Heart right ventricle (tissue), 16 donors: ENCODE measurements at regions not wholly inside any gene's neighbourhood (a gene's known extent, or its start where the extent isn't known, plus 50 kb on each side); places are given as distances from the start of the nearest gene placed in this dataset.

Experiments
- ATAC-seq, 8 donors: fragments of 200-7000 bp; cut with Tn5 transposase; one replicate each; pipeline ENCODE4 v1.9.1; 2020; ENCODE audit warnings: mild to moderate bottlenecking in 8 of 8, moderate library complexity in 8 of 8, moderate number of reproducible peaks in 1 of 8
- DNase-seq, 2 donors: peaks; one replicate each; pipeline ENCODE4 v3.0.0-alpha.2; 2020
- H3K27ac ChIP-seq, 10 donors: fragments of 200-600 bp; sonication (generic) in 2 of 10; one replicate each; pipeline versions ENCODE4 v1.5.0 to v1.8.0; 2020 to 2022; ENCODE audit warnings: mild to moderate bottlenecking in 3 of 10
- H3K27me3 ChIP-seq, 7 donors: fragments of 200-600 bp; one replicate each; pipeline ENCODE4 v1.8.0; 2021 to 2022; ENCODE audit warnings: mild to moderate bottlenecking in 2 of 7
- H3K36me3 ChIP-seq, 9 donors: fragments of 200-600 bp; sonication (generic) in 1 of 9; one replicate each; pipeline versions ENCODE4 v1.5.0 to v1.8.0; 2020 to 2022; ENCODE audit warnings: mild to moderate bottlenecking in 2 of 9
- H3K4me1 ChIP-seq, 9 donors: fragments of 200-600 bp; sonication (generic) in 1 of 9; one replicate each; pipeline versions ENCODE4 v1.5.0 to v1.8.0; 2020 to 2022; ENCODE audit warnings: mild to moderate bottlenecking in 4 of 9
- H3K4me3 ChIP-seq, 10 donors: fragments of 200-600 bp; sonication (generic) in 2 of 10; one replicate each; pipeline versions ENCODE4 v1.5.0 to v1.8.0; 2020 to 2022; ENCODE audit warnings: mild to moderate bottlenecking in 7 of 10, moderate library complexity in 2 of 10
- H3K9me3 ChIP-seq, 11 donors: fragments of 200-600 bp in 10 of 11; sonication (generic) in 2 of 11; one replicate each; pipeline versions ENCODE4 v1.5.0 to v1.8.0; 2013 to 2022; ENCODE audit warnings: mild to moderate bottlenecking in 2 of 11, control low read depth in 1 of 11, moderate library complexity in 1 of 11
- CTCF ChIP-seq, 9 donors: fragments of 200-600 bp; sonication (generic) in 2 of 9; IDR thresholded peaks; one replicate each; pipeline versions ENCODE4 v1.5.0 to v1.8.0; 2021 to 2022; ENCODE audit warnings: antibody characterized with exemption in 9 of 9, mild to moderate bottlenecking in 5 of 9, moderate library complexity in 1 of 9
- WGBS, 2 donors: extraction: QIAGEN DNeasy Blood & Tissue Kit; methylation state at CpG; one replicate each; pipeline ENCODE4 v1.1.7; 2013; ENCODE audit warnings: inconsistent platforms in 1 of 2; 5-methylcytosine and 5-hydroxymethylcytosine counted together
- intact Hi-C, 10 donors: fragments of 100-400 bp; cut with DNase I; formaldehyde crosslinking; loops; one replicate each; pipeline versions ENCODE4 v1.11.1 to v1.14.2; 2022
- donor health status: Arrhythmogenic right ventricular cardiomyopathy.
- donor health status: ischemic (EF 13 %, LVEDD 7.1; RV severe dilation, severe dysfunction).
- donor health status: healthy with polysubstance abuse.
- donor health status: DM: no; HTN: yes; CAD: no.
- donor health status: DM: no; HTN: no; CAD: no.
- donor health status: ischemic (EF 25% LVEDD 6.9; RV normal size, moderate dysfunction).
- donor health status: ischemic (EF 25% LVEDD 5.7; RV mildly dilated, moderate dysfunction).
- donor health status: healthy.
- donor health status: DM: yes; HTN: yes; CAD: no.
- donor health status: Ischemic cardiomyopathy.
- donor health status: ischemic (EF 35%, LVEDD 5.7; RV mildly dilated, moderate dysfunction).
- donor health status: nonischemic (EF 11% LVEDD 7.7; RV severe dilation, severe dysfunction).
- donor health status: DM: yes; HTN: yes; CAD: no.
- donor health status: PGD.
- donor health status: ischemic (EF 29% LVEDD 5.4; RV normal size, mild dysfunction).
- donor health status: nonischemic (EF 23%, LVEDD 6.1; RV moderate dilation, normal function).

- H3K27ac ChIP-seq = no peak overlapping the region
- intact Hi-C loops = no loop called here
- H3K27me3 ChIP-seq = no peaks in the 10 kb centered on the region
- H3K36me3 ChIP-seq = no peaks in the 10 kb centered on the region
- ATAC-seq (no peak), DNase-seq (no peak)
- no peaks in the 10 kb centered on the region for H3K4me1 ChIP-seq
- no peak overlapping the region for H3K4me3 ChIP-seq
- no peaks in the 10 kb centered on the region for H3K9me3 ChIP-seq
- no peak for TF ChIP-seq CTCF (IDR thresholded peaks at IDR 0.05)
Observed at GRCh38 chr4:126725906-126726305, 906.9 kb upstream of the INTU start.

GRCh38 chr4:126727461-126727860 is 905.3 kb upstream of the INTU start:
- intact Hi-C loops = no loop called here
- Histone ChIP-seq H3K27ac (no peak overlapping the region), H3K9me3 (no peaks in the 10 kb centered on the region), H3K36me3 (no peaks in the 10 kb centered on the region), H3K4me3 (no peak overlapping the region), H3K27me3 (no peaks in the 10 kb centered on the region), H3K4me1 (no peaks in the 10 kb centered on the region)
- 80 to 83% methylated on average over 1 of the region's 1 CpG for WGBS, 2 donors
- ATAC-seq = no peak
- DNase-seq = no peak
- TF ChIP-seq CTCF (IDR thresholded peaks at IDR 0.05) = no peak

GRCh38 chr4:126731062-126731461 is 901.7 kb upstream of the INTU start:
- H3K36me3 ChIP-seq = no peaks in the 10 kb centered on the region
- 76 to 91% methylated on average over 2 of the region's 2 CpGs for WGBS, 2 donors
- no peak for TF ChIP-seq CTCF (IDR thresholded peaks at IDR 0.05)
- DNase-seq (no peak), ATAC-seq (peak in 1 of 8 donors; percentile 59)
- intact Hi-C loops = no loop called here
- no peak overlapping the region for H3K27ac ChIP-seq
- no peaks in the 10 kb centered on the region for H3K9me3 ChIP-seq
- no peak overlapping the region for H3K4me3 ChIP-seq
- H3K4me1 ChIP-seq = no peaks in the 10 kb centered on the region
- H3K27me3 ChIP-seq = no peaks in the 10 kb centered on the region

GRCh38 chr4:126733301-126733700 is 899.5 kb upstream of the INTU start:
- H3K4me3 ChIP-seq = no peak overlapping the region
- ATAC-seq (no peak), DNase-seq (no peak)
- H3K27ac ChIP-seq = no peak overlapping the region
- no peaks in the 10 kb centered on the region for H3K27me3 ChIP-seq
- H3K36me3 ChIP-seq = no peaks in the 10 kb centered on the region
- TF ChIP-seq CTCF (IDR thresholded peaks at IDR 0.05) = no peak
- 47 to 71% methylated on average over 3 of the region's 3 CpGs for WGBS, 2 donors
- intact Hi-C loops = no loop called here
- H3K4me1 ChIP-seq = no peaks in the 10 kb centered on the region
- H3K9me3 ChIP-seq = no peaks in the 10 kb centered on the region

GRCh38 chr4:126734465-126734864 is 898.3 kb upstream of the INTU start:
- Histone ChIP-seq H3K27ac (no peak overlapping the region), H3K4me3 (no peak overlapping the region), H3K36me3 (no peaks in the 10 kb centered on the region), H3K4me1 (no peaks in the 10 kb centered on the region), H3K9me3 (no peaks in the 10 kb centered on the region), H3K27me3 (no peaks in the 10 kb centered on the region)
- no peak for DNase-seq
- no peak for TF ChIP-seq CTCF (IDR thresholded peaks at IDR 0.05)
- intact Hi-C loops = no loop called here
- 32 to 81% methylated on average over 2 of the region's 2 CpGs for WGBS, 2 donors
- no peak for ATAC-seq
